ENCODE measurements at regions not wholly inside any gene's neighbourhood (a gene's known extent, or its start where the extent isn't known, plus 50 kb on each side); places are given as distances from the start of the nearest gene placed in this dataset.
"Not testable (repeated sequence)": the region's sequence is repeated elsewhere in the genome, so short reads cannot be mapped to it uniquely, and the experiment has no call there.

DNA sequence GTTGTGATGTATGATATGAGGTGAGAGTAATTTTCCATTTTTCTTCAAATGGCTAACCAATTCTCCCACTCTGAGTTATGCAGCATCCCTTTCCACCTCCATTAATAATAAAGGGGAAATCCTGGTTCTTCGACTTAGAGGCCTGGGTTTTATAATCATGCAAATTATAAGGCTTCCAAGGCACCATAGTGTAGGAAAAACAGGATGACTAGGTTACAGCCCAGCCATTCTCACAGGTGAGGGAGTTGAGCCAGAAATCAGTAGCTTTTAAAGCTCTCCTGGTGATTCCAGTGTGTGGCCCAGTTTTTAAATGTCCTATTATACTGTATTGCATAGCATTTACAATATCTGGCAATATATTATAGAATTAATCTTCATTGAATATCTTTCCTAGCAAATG, 203.1 kb downstream of the ARHGEF9 start:
- no peak overlapping the region for H3K4me2 ChIP-seq

GRCh38 chrX:63581398-63581797, 203.6 kb downstream of the ARHGEF9 start:
- H3K4me1 ChIP-seq = no peaks in the 10 kb centered on the region
- no peak overlapping the region for H3K9ac ChIP-seq
- no peaks in the 10 kb centered on the region for H3K36me3 ChIP-seq
- no peak overlapping the region for H3K4me3 ChIP-seq
- no peak for TF ChIP-seq Cebpa-rat (IDR thresholded peaks at IDR 0.05)
- H3K9me3 ChIP-seq = peaks cover 3% of the 10 kb centered on the region; the same call in 1 of the 2 replicates
- H3K27ac ChIP-seq = no peak overlapping the region
- H3K27me3 ChIP-seq = no peaks in the 10 kb centered on the region
- H3K4me2 ChIP-seq = no peak overlapping the region
- H4K20me1 ChIP-seq = no peaks in the 10 kb centered on the region

More for the DNA sequence above, 203.1 kb downstream of the ARHGEF9 start:
- H4K20me1 ChIP-seq = no peaks in the 10 kb centered on the region
- H3K36me3 ChIP-seq = no peaks in the 10 kb centered on the region
- H3K27me3 ChIP-seq = no peaks in the 10 kb centered on the region
- H3K4me3 ChIP-seq = no peak overlapping the region
- peaks cover 3% of the 10 kb centered on the region; the same call in 1 of the 2 replicates for H3K9me3 ChIP-seq
- no peak overlapping the region for H3K27ac ChIP-seq
- H3K4me1 ChIP-seq = no peaks in the 10 kb centered on the region
- no peak overlapping the region for H3K9ac ChIP-seq
- no peak for TF ChIP-seq Cebpa-rat (IDR thresholded peaks at IDR 0.05)

GRCh38 chrX:63576533-63576932, 208.5 kb downstream of the ARHGEF9 start:
- peaks cover 3% of the 10 kb centered on the region; the same call in 1 of the 2 replicates for H3K9me3 ChIP-seq
- H3K4me2 ChIP-seq = no peak overlapping the region
- no peaks in the 10 kb centered on the region for H4K20me1 ChIP-seq
- no peak overlapping the region for H3K4me3 ChIP-seq
- H3K27me3 ChIP-seq = no peaks in the 10 kb centered on the region
- no peaks in the 10 kb centered on the region for H3K36me3 ChIP-seq
- H3K9ac ChIP-seq = no peak overlapping the region
- H3K27ac ChIP-seq = no peak overlapping the region
- H3K4me1 ChIP-seq = no peaks in the 10 kb centered on the region
- TF ChIP-seq Cebpa-rat (IDR thresholded peaks at IDR 0.05) = no peak

DNA sequence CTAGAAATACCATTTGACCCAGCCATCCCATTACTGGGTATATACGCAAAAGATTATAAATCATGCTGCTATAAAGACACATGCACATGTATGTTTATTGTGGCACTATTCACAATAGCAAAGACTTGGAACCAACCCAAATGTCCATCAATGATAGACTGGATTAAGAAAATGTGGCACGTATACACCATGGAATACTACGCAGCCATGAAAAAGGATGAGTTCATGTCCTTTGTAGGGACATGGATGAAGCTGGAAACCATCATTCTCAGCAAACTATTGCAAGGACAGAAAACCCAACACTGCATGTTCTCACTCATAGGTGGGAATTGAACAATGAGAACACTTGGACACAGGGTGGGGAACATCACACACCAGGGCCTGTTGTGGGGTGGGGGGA, 209.3 kb downstream of the ARHGEF9 start:
- not testable (repeated sequence) for H3K9ac ChIP-seq, H3K9me3 ChIP-seq, H3K4me3 ChIP-seq, H3K27ac ChIP-seq, H3K4me1 ChIP-seq, H3K27me3 ChIP-seq, H3K36me3 ChIP-seq, H3K4me2 ChIP-seq, H4K20me1 ChIP-seq

- H3K4me2 ChIP-seq = no peak overlapping the region
- no peak overlapping the region for H3K9ac ChIP-seq
- H3K27me3 ChIP-seq = no peaks in the 10 kb centered on the region
- TF ChIP-seq Cebpa-rat (IDR thresholded peaks at IDR 0.05) = no peak
- H3K4me3 ChIP-seq = no peak overlapping the region
- H3K9me3 ChIP-seq = peaks cover 21% of the 10 kb centered on the region; the same call in 1 of the 2 replicates
- no peak overlapping the region for H3K27ac ChIP-seq
- no peaks in the 10 kb centered on the region for H4K20me1 ChIP-seq
- no peaks in the 10 kb centered on the region for H3K36me3 ChIP-seq
- H3K4me1 ChIP-seq = no peaks in the 10 kb centered on the region
Observed at GRCh38 chrX:63566856-63567255, 215.7 kb upstream of the SPIN4 start.

GRCh38 chrX:63561425-63561824, 210.3 kb upstream of the SPIN4 start:
- peak overlapping the region; percentile 66 for H3K4me2 ChIP-seq
- no peak for TF ChIP-seq Cebpa-rat (IDR thresholded peaks at IDR 0.05)
- no peaks in the 10 kb centered on the region for H3K36me3 ChIP-seq
- no peaks in the 10 kb centered on the region for H3K4me1 ChIP-seq
- H3K4me3 ChIP-seq = peak overlapping the region; percentile 72
- no peaks in the 10 kb centered on the region for H4K20me1 ChIP-seq
- H3K27ac ChIP-seq = no peak overlapping the region
- H3K27me3 ChIP-seq = no peaks in the 10 kb centered on the region
- H3K9ac ChIP-seq = no peak overlapping the region
- H3K9me3 ChIP-seq = 0 out of 2 replicates have a peak, but pooled peaks cover 15% of the 10 kb centered on the region

DNA sequence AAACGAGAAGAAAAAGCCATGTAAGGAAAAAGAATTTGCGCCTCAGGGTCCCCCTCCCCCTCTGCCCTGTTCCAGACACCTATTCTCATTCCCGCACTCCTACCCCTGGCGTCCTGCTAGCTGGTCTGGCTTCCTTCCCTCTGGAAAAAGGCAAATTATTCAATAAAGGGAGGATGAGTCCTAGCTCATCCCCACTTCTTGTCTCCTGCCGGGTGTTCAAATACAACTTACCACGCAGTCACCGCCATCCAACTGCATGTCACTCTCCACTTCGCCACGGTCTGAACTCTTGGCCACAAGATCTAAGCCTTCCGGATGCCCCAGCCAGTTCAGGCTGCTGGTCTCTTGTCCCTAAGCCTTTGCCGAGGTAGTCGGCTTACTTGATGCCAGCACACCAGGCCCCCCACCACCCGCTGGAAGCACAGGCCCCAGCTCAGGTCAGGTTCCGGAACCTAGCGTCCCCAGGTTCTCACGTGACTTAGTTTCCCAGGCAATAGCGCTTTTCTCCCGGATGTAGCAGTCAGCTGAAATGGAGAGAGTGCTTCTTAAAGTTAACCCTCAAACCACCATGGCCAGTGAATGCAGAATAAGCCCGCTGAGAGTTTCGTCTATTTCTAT, 209.6 kb upstream of the SPIN4 start:
- no peaks in the 10 kb centered on the region for H3K27me3 ChIP-seq
- peak overlapping the region; percentile 75 for H3K9ac ChIP-seq
- peak overlapping the region; percentile 25; the same call in 1 of the 2 replicates for H3K27ac ChIP-seq
- peak overlapping the region; percentile 72 for H3K4me3 ChIP-seq
- H3K4me2 ChIP-seq = peak overlapping the region; percentile 66
- 0 out of 2 replicates have a peak, but pooled peaks cover 10% of the 10 kb centered on the region for H3K9me3 ChIP-seq
- no peaks in the 10 kb centered on the region for H4K20me1 ChIP-seq
- H3K36me3 ChIP-seq = no peaks in the 10 kb centered on the region
- H3K4me1 ChIP-seq = no peaks in the 10 kb centered on the region
- no peak for TF ChIP-seq Cebpa-rat (IDR thresholded peaks at IDR 0.05)

- H3K4me2 ChIP-seq = no peak overlapping the region
- no peak overlapping the region for H3K9ac ChIP-seq
- no peak overlapping the region for H3K27ac ChIP-seq
- TF ChIP-seq Cebpa-rat (IDR thresholded peaks at IDR 0.05) = peak; percentile 44; the same call in 1 of the 2 replicates
- H3K27me3 ChIP-seq = no peaks in the 10 kb centered on the region
- no peaks in the 10 kb centered on the region for H3K36me3 ChIP-seq
- H4K20me1 ChIP-seq = no peaks in the 10 kb centered on the region
- peaks cover 10% of the 10 kb centered on the region; the same call in 1 of the 2 replicates for H3K9me3 ChIP-seq
- H3K4me1 ChIP-seq = no peaks in the 10 kb centered on the region
- no peak overlapping the region for H3K4me3 ChIP-seq
Observed at GRCh38 chrX:63551856-63552255, 200.7 kb upstream of the SPIN4 start.

- H4K20me1 ChIP-seq = no peaks in the 10 kb centered on the region
- no peak overlapping the region for H3K4me3 ChIP-seq
- TF ChIP-seq Cebpa-rat (IDR thresholded peaks at IDR 0.05) = no peak
- no peak overlapping the region for H3K9ac ChIP-seq
- H3K4me1 ChIP-seq = no peaks in the 10 kb centered on the region
- H3K27me3 ChIP-seq = no peaks in the 10 kb centered on the region
- H3K9me3 ChIP-seq = peaks cover 28% of the 10 kb centered on the region
- H3K36me3 ChIP-seq = no peaks in the 10 kb centered on the region
- H3K27ac ChIP-seq = no peak overlapping the region
- H3K4me2 ChIP-seq = no peak overlapping the region
Observed at GRCh38 chrX:63530654-63531053, 179.5 kb upstream of the SPIN4 start.

- H3K27ac ChIP-seq = no peak overlapping the region
- no peak overlapping the region for H3K4me3 ChIP-seq
- H3K36me3 ChIP-seq = no peaks in the 10 kb centered on the region
- no peak for TF ChIP-seq Cebpa-rat (IDR thresholded peaks at IDR 0.05)
- H3K9me3 ChIP-seq = peaks cover 23% of the 10 kb centered on the region
- no peaks in the 10 kb centered on the region for H3K4me1 ChIP-seq
- no peaks in the 10 kb centered on the region for H3K27me3 ChIP-seq
- no peak overlapping the region for H3K4me2 ChIP-seq
- H4K20me1 ChIP-seq = no peaks in the 10 kb centered on the region
- H3K9ac ChIP-seq = no peak overlapping the region
Observed at GRCh38 chrX:63529961-63530360, 178.8 kb upstream of the SPIN4 start.

DNA sequence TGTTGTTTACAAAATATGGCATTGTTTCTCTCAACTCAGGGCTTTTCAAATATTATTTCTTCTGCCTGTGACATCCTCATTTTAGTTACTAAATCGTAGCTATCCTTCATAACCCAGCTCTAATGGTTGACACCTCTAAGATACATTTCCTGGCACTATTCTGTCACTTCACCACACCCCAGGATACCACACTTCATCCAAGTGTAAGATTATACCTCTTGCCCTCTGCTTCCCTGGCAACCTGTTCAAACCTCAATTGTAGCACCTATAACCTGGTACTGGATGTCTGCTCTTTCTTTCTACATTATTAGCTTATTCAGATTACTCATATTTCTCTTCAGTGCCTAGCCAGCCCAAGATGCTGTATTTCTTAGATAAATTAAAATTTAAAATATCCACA, 175.7 kb upstream of the SPIN4 start:
- H3K9me3 ChIP-seq = peaks cover 22% of the 10 kb centered on the region
- H3K27ac ChIP-seq = no peak overlapping the region
- H3K4me1 ChIP-seq = no peaks in the 10 kb centered on the region
- H3K9ac ChIP-seq = no peak overlapping the region
- H3K27me3 ChIP-seq = no peaks in the 10 kb centered on the region
- no peak overlapping the region for H3K4me3 ChIP-seq
- H3K36me3 ChIP-seq = no peaks in the 10 kb centered on the region
- no peaks in the 10 kb centered on the region for H4K20me1 ChIP-seq
- no peak for TF ChIP-seq Cebpa-rat (IDR thresholded peaks at IDR 0.05)
- H3K4me2 ChIP-seq = no peak overlapping the region

Data from BLaER1 (cell line).